M059J (cell line): ENCODE measurements at regions not wholly inside any gene's neighbourhood (a gene's known extent, or its start where the extent isn't known, plus 50 kb on each side); places are given as distances from the start of the nearest gene placed in this dataset.
"Not testable (repeated sequence)": the region's sequence is repeated elsewhere in the genome, so short reads cannot be mapped to it uniquely, and the experiment has no call there.

Experiments
- DNase-seq: peaks from one replicate; pipeline ENCODE4 v3.0.0-alpha.2; 2012; ENCODE audit warnings: low read depth

GRCh38 chr20:16863303-16863702 is 115.1 kb downstream of the OTOR start:
- DNase-seq = peak; percentile 10

- DNase-seq = peak; percentile 79
Measured at GRCh38 chr20:16864069-16864468, 115.9 kb downstream of the OTOR start.

GRCh38 chr20:16864963-16865362 is 116.8 kb downstream of the OTOR start:
- DNase-seq = peak; percentile 29

GRCh38 chr20:16865406-16865805 is 117.2 kb downstream of the OTOR start:
- no peak for DNase-seq

- not testable (repeated sequence) for DNase-seq
Measured at GRCh38 chr20:16873124-16873523, 125.0 kb downstream of the OTOR start.

GRCh38 chr20:16877053-16877554 is 128.9 kb downstream of the OTOR start:
- DNase-seq = no peak

DNA sequence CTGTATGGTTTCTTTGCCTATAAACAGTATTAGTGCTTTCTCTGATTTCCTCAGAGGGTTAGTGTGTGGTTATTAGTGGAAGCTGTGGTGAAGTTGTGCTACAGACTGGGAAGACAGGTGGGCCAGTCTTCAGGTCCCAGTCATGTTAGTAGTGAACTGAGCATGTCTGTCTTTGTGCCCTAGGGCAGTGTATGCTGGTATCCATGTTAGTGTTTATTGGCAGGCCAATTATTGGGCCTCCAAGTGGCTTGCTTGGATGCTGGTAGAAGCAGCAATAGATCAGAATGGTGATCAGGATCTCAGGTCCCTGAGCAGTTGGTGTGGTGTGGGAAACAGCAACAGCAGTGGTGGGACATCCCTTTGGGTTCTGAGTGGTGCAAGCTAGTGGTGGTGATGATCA is 137.6 kb downstream of the OTOR start:
- no peak for DNase-seq

- DNase-seq = peak; percentile 57
Measured at GRCh38 chr20:16898433-16898832, 150.3 kb downstream of the OTOR start.

GRCh38 chr20:16902662-16903061 is 154.5 kb downstream of the OTOR start:
- DNase-seq = no peak

- DNase-seq = peak; percentile 11
Measured at GRCh38 chr20:16904751-16905150, 156.6 kb downstream of the OTOR start.

- DNase-seq = no peak
Measured at GRCh38 chr20:16914277-16914676, 166.1 kb downstream of the OTOR start.

GRCh38 chr20:16916165-16916564 is 168.0 kb downstream of the OTOR start:
- DNase-seq = no peak

DNA sequence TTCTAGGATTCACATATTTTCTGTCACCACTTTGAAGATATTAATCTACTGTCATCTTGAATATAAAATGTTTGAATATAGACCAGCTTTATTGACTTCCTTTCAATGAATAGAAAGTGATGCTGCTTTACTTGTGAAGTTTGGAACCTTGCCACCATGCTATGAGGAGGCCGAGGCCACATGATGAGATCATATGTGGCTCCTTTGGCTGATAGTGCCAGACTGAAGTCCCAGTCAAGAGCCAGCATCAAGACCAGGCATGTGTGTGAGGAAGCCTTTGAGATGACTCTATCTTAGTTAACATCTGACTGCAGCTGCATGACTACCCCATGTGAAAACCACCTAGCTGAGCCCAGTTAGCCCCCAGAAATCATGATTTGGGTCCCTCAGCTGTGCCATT is 169.5 kb downstream of the OTOR start:
- peak; percentile 13 for DNase-seq

- no peak for DNase-seq
Measured at GRCh38 chr20:16918366-16918765, 170.2 kb downstream of the OTOR start.

DNA sequence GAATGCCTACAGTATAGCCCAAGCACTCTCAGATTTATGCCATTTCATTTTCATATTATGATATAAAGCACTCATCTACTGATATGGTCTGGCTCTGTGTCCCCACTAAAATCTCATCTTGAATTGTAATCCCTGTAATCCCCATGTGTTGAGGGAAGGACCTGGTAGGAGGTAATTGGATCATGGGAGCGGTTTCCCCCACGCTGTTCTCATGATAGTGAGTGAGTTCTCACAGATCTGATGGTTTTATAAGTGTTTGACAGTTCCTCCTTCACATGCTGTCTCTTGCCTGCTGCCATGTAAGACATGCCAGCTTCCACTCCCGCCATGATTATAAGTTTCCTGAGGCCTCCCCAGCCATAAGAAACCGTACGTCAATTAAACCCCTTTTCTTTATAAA is 171.7 kb downstream of the OTOR start:
- no peak for DNase-seq

DNA sequence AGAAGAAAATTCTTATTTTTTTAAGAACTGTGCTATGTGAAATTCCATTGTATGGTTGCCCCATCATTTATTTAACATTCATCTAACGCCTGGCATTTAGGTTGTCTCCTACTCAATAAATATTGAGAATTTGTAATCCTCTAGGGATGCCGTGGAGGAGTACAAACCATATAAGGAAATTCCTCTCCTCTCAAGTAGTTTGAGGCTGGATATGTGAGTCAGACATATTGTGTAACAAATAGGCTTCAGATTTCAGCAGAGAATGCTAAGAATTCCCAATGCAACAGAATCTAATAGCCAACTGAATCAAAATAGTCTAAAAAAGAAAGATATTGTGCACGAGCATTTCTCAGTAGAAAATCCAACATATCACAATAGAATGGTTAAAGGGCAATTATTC is 174.7 kb downstream of the OTOR start:
- DNase-seq = peak; percentile 82

DNA sequence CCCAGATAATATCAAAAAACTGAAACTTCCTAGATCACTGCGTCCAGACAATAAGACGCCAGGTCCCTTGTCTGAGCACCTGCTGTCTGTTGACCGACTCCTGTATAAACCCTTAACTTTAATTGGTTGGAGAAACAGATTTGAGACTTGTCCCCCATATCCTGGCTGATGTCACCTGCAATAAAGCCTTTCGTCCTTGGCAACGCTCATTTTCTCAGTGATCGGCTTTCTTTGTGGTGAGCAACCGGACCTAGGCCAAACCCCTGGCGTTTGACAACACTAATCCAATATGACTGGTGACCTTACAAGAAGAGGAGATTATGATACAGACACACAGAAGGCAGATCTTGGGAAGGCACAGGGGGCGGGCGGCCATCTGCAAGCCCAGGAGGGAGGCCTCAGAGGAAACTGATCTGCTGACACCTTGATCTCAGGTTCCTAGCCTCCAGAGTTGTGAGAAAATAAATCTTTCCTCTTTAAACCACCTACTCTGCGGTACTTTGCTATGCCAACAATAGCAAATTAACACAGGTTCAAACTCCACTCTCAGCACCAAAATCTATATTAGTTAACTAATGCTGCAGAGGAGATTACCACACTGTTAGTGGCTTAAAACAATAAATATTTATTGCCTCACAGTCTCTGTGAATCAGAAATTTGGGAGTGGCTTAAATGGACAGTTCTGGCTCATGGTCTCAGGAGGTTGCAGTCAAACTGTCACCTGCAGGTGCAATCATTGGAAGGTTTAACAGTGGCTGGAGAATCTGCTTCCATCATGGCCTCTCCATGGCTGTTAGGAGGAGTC is 178.7 kb downstream of the OTOR start:
- DNase-seq = no peak

GRCh38 chr20:16929756-16930155 is 181.6 kb downstream of the OTOR start:
- DNase-seq = peak; percentile 55

GRCh38 chr20:16930656-16931055 is 182.5 kb downstream of the OTOR start:
- DNase-seq = no peak

DNA sequence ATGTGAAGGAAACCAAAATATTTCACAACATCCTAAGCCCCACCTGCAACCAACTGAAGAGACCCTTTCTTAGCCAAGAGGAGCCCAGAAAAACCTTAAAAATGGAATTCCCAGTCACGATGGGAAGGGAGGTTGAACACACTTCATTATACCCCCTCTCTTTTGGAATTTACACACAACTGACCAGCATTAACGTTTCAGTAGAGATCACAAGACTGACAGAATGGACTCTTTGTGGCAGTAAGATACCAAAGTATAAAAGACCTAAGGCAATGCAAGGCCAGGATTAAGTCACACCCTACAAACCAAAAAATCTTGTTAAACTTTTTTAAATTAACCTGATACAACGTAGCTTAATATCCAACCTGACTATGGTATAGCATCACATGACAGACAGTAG is 190.9 kb downstream of the OTOR start:
- no peak for DNase-seq

DNA sequence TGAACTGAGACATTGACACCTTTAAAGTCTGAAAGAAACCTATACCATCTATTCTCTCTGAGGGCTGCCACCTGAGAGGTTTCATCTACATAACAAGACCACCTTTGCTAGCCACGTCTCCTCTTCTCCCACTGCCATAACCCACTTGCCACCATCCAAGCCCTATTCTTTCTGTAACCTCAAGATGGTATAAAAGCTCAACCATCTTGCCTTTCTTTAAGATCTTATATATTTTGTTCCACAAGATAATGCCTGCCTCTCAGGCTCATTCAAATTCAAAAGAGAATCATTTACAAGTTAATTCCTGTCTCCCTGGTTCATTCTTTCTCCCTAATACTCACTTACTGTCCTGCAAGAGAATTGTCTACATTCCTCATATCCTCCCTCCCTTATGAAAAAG is 192.5 kb downstream of the OTOR start:
- DNase-seq = no peak

DNA sequence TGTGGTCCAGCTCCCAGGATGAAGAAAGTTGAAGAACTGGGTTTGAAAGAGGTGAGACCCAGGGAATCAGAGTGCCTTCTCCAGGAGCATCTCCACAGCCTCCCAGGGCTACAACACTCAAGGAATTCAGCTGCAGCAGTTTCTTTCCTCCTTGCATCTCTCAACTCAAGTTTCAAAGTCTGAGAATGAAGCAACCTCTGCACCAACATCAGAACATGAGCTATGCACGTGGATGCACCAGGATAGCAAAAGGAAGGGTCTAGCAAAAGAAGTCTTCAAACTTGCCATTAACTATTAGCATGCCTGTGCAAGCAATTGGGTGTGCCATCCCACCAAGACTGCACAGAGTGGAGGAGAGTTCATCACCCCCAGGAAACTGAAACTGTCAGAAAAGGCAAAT is 193.9 kb downstream of the OTOR start:
- DNase-seq = no peak

- no peak for DNase-seq
Measured at GRCh38 chr20:16942756-16943155, 194.6 kb downstream of the OTOR start.

GRCh38 chr20:16944745-16945144 is 196.6 kb downstream of the OTOR start:
- peak; percentile 37 for DNase-seq
